Uterus (tissue), 3 donors: ENCODE measurements at regions not wholly inside any gene's neighbourhood (a gene's known extent, or its start where the extent isn't known, plus 50 kb on each side); places are given as distances from the start of the nearest gene placed in this dataset.

Experiments used
- DNase-seq, 2 donors: peaks; one replicate each; pipeline ENCODE4 v3.0.0-alpha.2; 2019 to 2020
- H3K27ac ChIP-seq, 2 donors: fragments of 200-600 bp; sonication (generic); 1 replicate in 1 of 2; 2 replicates in 1 of 2; pipeline ENCODE4 v1.5.1; 2016 to 2018
- H3K27me3 ChIP-seq, 2 donors: fragments of 200-600 bp; sonication (generic); one replicate each; pipeline ENCODE4 v1.5.1; 2018 to 2019; ENCODE audit warnings: control low read depth in 1 of 2
- H3K36me3 ChIP-seq, 2 donors: fragments of 200-600 bp; sonication (generic); one replicate each; pipeline ENCODE4 v1.5.1; 2019; ENCODE audit warnings: control low read depth in 1 of 2
- H3K4me1 ChIP-seq, 2 donors: fragments of 200-600 bp; sonication (generic); one replicate each; pipeline ENCODE4 v1.5.1; 2018 to 2019; ENCODE audit warnings: control low read depth in 1 of 2
- H3K4me3 ChIP-seq, 2 donors: fragments of 200-600 bp; sonication (generic); 1 replicate in 1 of 2; 2 replicates in 1 of 2; pipeline ENCODE4 v1.5.1; 2018 to 2019; ENCODE audit warnings: mild to moderate bottlenecking in 1 of 2
- H3K9me3 ChIP-seq, 2 donors: fragments of 200-600 bp; sonication (generic); one replicate each; pipeline ENCODE4 v1.5.1; 2019; ENCODE audit warnings: control low read depth in 1 of 2
- CTCF ChIP-seq, 4 experiments: fragments of 200-600 bp in 2 of 4; fragments of 450-650 bp in 2 of 4; sonication (generic) in 2 of 4; IDR thresholded peaks; one replicate each; pipeline ENCODE4 v1.5.1; 2016 to 2019; ENCODE audit warnings: antibody characterized with exemption in 4 of 4, mild to moderate bottlenecking in 2 of 4, moderate library complexity in 1 of 4
- POLR2A ChIP-seq, 2 donors: fragments of 450-650 bp; IDR thresholded peaks; one replicate each; pipeline ENCODE4 v1.6.1; 2016; ENCODE audit warnings: antibody characterized with exemption in 2 of 2, mild to moderate bottlenecking in 1 of 2, moderate library complexity in 1 of 2
- intact Hi-C: fragments of 100-400 bp; cut with DNase I; formaldehyde crosslinking; loops from one replicate; pipeline ENCODE4 v1.15.1; 2023; ENCODE audit warnings: low total_unique reads
- donor health status: DM: yes; HTN: yes; CAD: no.

- Histone ChIP-seq H3K36me3 (no peaks in the 10 kb centered on the region), H3K9me3 (no peaks in the 10 kb centered on the region), H3K4me1 (no peaks in the 10 kb centered on the region), H3K27me3 (no peaks in the 10 kb centered on the region), H3K4me3 (no peak overlapping the region), H3K27ac (no peak overlapping the region)
- no peak for DNase-seq
- intact Hi-C loops: no loop called here
- no peak for TF ChIP-seq CTCF (IDR thresholded peaks at IDR 0.05)
- TF ChIP-seq POLR2A (IDR thresholded peaks at IDR 0.05): no peak
These were observed 194.7 kb downstream of the BRD1 start for GRCh38 chr22:49633010-49633324.

GRCh38 chr22:49632199-49633009 lies 195.3 kb downstream of the BRD1 start:
- intact Hi-C loops: no loop called here
- H3K27me3 ChIP-seq: no peaks in the 10 kb centered on the region
- no peaks in the 10 kb centered on the region for H3K4me1 ChIP-seq
- H3K36me3 ChIP-seq: no peaks in the 10 kb centered on the region
- peak overlapping the region in 1 of 2 donors; percentile 18 for H3K4me3 ChIP-seq
- DNase-seq: peak in 1 of 2 donors; percentile 61
- no peaks in the 10 kb centered on the region for H3K9me3 ChIP-seq
- H3K27ac ChIP-seq: no peak overlapping the region
- TF ChIP-seq CTCF (IDR thresholded peaks at IDR 0.05): peak; percentile 55 to 78 (median 66)
- TF ChIP-seq POLR2A (IDR thresholded peaks at IDR 0.05): no peak

GRCh38 chr22:49630448-49630946 lies 197.2 kb downstream of the BRD1 start:
- Histone ChIP-seq H3K4me3 (no peak overlapping the region), H3K4me1 (no peaks in the 10 kb centered on the region), H3K27me3 (no peaks in the 10 kb centered on the region), H3K27ac (no peak overlapping the region), H3K9me3 (no peaks in the 10 kb centered on the region), H3K36me3 (no peaks in the 10 kb centered on the region)
- intact Hi-C loops: no loop called here
- no peak for TF ChIP-seq CTCF (IDR thresholded peaks at IDR 0.05)
- no peak for TF ChIP-seq POLR2A (IDR thresholded peaks at IDR 0.05)
- no peak for DNase-seq

- no peak for DNase-seq
These were observed 197.9 kb downstream of the BRD1 start for GRCh38 chr22:49629586-49630447.

More at GRCh38 chr22:49629586-49630447, 197.9 kb downstream of the BRD1 start:
- intact Hi-C loops: no loop called here
- Histone ChIP-seq H3K27ac (no peak overlapping the region), H3K9me3 (no peaks in the 10 kb centered on the region), H3K4me3 (no peak overlapping the region), H3K4me1 (no peaks in the 10 kb centered on the region), H3K36me3 (no peaks in the 10 kb centered on the region), H3K27me3 (no peaks in the 10 kb centered on the region)
- TF ChIP-seq CTCF (IDR thresholded peaks at IDR 0.05): no peak
- no peak for TF ChIP-seq POLR2A (IDR thresholded peaks at IDR 0.05)
